ENCODE measurements at regions not wholly inside any gene's neighbourhood (a gene's known extent, or its start where the extent isn't known, plus 50 kb on each side); places are given as distances from the start of the nearest gene placed in this dataset.

DNA sequence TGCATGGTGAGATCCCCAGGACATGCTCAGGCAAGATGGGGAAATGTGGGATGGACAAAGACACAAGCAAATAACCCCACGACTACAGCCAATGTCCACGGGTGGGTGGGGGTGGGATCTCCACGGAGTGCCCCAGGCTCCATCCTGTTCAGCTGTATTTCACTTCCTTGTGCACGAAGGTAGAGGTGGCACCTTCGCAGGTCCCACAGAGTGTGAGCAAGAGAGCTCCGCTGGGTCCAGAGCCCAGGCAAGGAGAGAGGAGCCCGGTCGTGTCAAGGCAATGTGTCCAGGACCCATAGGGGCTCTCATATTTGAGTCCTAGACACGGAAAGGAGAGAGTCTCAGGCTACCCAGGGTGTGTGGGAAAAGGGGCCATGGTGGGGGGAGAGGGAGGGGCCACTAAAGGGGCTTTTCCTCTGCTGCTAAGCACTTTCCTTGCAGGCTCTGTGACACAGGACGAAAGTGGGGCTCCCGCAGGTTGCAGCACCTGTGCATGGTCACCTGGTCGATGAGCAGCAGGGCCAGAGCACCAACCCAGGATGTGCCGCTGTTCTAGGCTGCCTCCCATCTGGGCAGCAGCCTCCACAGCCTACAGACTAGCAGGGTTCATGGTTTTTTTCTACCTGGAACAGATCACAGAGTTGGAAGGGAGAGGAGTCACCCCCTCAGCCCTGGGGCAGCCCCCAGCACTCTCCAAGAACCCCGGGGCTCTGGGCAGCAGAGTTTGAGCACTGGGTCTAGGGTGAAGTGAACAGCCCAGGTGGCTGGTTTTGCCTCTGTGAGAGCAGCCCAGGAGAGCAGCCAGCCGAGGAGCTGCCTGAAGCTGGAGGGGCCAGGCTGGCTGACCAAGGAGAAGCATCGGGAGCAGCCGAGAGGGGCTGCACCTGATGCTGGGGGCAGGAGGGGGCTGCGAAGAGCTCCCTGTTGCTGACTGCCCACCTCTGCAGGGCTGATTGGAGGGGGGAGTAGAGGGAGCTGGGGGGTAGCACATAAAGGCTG lies 100.7 kb upstream of the MVB12B start:
- DNase-seq: no peak

DNA sequence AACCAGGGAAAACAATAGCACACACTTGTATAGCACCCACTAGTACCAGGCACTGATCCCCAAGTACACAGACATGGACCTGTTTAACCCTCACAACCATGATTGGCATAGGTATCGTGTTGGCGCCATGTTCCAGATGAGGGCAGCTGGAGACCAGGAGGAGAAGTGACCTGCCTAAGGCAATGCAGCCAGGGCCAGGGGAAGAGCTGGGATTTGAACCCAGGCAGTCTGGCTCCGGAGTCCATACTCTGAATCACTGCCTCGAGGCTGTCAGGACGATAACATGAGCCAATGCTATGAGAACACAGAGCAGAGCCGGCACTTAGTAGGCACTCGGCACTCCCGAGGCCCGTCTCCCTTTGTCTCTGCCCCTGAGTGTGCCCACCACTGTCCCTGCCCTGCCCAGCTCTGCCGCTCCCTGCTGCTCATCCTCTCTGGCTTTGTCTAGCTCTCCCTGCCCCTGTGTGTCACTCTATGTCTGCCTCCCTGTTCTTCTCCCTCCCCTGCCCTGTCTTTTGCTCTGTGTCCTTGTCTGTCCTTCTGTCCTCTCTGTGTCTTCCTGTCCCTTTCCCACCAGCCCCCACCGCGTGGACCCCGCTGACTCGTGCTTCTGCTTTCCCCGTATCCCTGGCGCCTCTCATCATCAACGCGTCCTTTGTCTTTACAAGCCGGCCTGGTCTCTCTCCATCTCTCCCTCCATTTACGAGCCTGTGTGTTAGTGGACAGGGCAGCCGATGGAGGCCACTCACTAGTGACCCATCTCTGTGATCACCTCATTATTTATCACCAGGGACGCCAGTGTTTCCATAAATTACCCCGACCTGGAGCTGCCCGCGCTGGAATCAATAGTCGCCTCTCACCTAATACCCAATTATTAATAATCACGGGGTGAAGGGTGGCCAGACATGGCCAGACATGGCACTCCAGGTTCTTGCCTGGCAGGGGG lies 99.4 kb upstream of the MVB12B start:
- DNase-seq: no peak

- no peak for DNase-seq
Observed at GRCh38 chr9:126228111-126228780, 98.4 kb upstream of the MVB12B start.

DNA sequence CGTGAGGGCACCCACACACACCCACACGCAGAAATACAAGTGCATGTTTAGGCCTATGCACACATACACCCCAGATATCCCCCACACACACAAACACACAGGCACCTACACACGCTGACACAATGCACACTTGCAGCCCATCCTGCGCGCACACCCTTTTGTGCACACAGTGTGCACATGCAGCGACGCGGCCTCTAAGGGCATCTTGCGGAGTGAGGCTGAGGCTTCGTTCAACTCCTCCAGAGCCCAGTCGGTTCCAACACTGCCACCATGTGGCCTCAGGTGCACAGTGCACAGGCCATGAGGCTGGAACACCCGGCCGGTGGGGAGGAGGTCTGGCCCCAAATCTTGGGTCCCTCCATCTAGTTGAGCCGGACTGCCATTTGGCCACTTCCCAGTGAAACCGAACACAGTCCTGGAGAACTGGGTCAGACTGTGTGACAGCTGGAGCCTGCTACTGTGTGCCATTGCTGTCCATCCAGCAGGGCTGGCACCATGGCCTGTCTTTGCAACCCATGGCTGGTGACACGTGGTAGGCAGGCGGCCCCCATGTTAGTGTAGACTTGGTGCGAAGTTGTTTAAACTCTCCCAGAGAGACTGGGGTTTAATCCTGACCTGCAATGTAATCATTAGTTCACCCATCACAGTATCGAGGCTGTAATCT lies 97.7 kb upstream of the MVB12B start:
- DNase-seq: peak; percentile 65

GRCh38 chr9:126229501-126229900 lies 97.1 kb upstream of the MVB12B start:
- DNase-seq: no peak

DNA sequence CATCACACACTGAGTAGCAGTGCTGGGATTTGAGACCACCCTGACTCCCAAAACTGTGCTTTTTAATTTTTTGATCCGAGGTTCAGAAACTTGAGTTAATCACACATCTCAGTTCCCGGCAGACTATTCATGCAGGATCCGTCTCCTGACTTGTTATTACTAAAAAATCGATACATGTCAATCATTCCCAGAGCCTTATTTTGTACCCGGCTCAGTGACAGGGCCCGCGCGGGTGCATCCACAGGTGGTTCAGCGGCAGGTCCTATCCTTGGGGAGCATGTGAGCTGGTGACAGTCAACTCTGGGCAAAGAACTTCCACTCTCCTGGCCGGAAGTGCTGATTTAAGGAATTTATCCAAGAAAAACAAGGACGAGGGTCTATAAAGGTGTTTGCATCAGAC lies 95.9 kb upstream of the MVB12B start:
- DNase-seq: no peak

DNA sequence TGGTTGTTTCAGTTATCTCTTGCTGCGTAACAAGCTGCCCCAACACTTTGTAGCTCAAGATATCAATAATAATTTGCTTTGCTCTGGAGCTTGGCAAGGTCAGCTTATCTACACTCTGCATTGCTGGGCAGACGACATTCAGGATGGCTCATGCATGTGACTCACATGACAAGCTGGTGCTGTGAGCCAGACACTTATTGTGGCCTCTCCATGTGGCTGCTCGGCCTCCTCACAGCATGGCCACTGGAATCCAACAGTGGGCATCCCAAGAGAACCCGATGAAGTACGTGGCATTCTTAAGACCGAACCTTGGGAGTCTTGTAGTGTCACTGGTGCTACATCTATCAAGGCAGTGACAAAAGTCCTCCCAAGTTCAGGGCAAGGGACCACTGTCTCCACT lies 94.2 kb upstream of the MVB12B start:
- DNase-seq: no peak

DNA sequence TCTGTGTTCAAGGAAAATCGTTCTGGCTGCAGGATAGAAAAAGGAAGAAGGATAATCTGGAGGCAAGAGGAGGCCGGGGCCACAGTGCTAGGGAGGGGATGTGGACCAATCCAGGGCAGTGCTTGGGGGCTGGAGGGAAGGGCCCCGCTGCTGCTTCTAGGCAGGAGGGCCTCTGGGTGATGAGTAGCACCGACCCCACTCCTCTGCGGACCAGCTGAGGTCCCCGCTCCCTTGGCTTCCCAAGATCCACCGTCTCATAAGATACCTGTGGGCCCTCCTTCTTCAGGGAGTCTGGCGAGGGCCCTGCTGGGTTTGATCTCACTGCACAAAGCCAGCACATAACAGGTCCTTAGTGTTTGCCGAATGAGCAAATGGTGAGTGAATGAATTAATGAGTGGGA lies 93.5 kb upstream of the MVB12B start:
- no peak for DNase-seq

GRCh38 chr9:126233913-126234525 lies 92.6 kb upstream of the MVB12B start:
- no peak for DNase-seq

DNA sequence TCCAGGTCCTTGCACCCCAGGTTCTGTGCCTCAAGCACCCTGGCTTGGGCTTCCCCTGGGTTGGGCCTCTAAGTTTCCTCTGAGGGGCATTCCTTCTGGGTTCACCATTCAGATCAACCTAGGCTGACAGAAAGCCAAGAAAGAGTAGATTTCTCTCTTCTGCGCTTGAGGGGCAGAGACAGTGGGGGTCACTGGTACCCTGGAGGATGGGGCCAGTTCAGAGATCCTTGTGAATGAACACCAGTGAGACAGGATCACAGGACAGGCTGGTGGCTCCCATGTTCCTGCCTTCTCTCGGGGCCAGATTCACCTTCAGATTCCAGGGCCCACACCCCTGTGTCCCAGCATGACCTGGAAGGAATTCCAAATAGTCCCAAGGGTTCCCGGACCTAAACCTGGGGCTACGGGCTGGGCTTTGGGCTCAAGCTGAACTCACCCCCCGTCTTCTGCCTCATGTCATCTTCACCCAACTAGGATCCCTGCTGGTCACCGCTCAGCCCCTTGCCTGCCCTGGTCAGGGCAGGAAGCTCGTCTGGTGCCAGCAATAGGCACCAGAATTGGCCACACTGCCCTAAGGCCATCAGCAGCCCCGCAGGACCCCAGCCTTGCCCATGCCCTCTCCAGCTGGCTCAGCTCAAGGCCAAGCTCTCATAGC lies 91.8 kb upstream of the MVB12B start:
- no peak for DNase-seq

DNA sequence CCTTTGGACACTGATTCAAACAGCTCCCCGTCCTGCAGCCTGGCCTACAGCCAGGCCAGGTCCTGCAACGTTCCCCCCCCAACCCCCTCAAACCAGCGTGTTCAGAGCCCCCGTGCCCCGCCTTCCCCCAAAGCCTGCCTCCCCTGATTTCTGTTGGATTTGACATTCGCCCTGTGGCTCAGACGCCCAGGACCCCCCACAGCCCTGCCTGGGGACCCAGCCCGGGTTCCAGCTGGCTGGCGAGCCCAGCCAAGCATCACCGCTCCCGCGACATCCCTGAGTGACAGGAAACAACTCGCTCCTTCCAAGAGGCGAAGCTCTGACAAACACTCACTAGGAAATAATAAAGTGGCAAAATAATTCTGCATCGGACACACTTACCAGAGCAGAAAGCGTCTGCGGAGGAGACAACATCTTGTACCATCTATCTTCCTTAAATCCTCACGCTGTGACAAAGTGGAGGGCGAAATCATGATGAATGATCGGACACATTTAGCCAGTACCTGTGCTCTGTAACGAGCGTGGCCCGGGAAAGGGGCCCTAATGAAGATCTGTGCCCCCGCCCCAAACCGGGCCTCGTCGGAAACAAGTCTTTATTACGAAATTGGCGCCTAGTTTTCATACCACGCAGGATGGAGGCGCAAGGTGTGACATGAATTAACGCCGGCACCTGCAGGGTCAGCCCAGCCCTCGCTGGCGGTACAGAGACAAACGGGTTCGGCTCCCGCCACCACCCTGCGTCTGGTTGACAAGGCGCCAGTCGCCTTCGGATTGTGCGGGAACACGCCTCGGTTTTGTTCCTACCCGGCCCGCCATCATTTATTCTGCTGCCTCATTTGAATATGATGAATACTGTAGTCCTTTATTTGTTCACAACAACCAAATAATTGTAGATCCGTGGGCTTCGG lies 91.0 kb upstream of the MVB12B start:
- DNase-seq: no peak

DNA sequence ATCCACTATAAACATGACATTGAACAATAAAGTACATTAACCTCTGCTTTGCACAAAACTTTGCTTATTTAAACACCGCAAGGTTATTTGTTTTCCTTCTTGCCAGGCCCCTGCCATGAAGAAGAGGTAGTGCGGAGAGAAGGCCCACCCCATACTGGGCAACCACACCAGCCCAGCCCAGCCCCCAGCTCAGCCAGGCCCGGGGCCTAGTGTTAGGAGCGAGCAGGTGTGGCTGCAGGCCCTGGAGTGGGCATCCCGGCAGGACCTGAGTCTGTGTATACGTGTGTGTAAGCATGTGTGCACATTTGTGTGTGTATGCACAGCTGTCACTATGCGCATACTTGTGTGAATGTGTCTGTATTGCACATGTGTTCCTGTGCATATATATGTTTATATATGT lies 90.4 kb upstream of the MVB12B start:
- DNase-seq: no peak

GRCh38 chr9:126238415-126238814 lies 88.2 kb upstream of the MVB12B start:
- DNase-seq: no peak

DNA sequence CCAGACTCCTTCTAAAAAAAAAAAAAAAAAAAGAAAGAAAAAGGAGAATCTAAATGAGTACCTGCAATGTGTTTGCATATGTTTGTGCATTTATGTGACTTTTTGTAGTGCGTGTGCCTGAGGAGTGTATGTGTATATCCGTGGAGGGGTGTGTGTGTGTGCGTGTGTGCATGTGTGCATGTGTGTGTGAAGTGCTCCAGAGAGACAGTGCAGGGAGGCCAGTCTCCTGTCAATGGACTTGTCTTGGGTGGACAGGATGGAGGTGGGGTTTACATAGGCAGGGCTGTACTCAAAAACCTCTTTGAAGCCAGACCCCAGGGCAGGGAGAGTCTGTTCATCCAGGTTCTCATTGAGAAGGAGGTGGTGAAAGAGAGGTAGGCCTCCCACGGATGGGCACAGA lies 87.1 kb upstream of the MVB12B start:
- DNase-seq: no peak

GRCh38 chr9:126240835-126241234 lies 85.8 kb upstream of the MVB12B start:
- no peak for DNase-seq

- DNase-seq: no peak
Observed at GRCh38 chr9:126248680-126249079, 77.9 kb upstream of the MVB12B start.

DNA sequence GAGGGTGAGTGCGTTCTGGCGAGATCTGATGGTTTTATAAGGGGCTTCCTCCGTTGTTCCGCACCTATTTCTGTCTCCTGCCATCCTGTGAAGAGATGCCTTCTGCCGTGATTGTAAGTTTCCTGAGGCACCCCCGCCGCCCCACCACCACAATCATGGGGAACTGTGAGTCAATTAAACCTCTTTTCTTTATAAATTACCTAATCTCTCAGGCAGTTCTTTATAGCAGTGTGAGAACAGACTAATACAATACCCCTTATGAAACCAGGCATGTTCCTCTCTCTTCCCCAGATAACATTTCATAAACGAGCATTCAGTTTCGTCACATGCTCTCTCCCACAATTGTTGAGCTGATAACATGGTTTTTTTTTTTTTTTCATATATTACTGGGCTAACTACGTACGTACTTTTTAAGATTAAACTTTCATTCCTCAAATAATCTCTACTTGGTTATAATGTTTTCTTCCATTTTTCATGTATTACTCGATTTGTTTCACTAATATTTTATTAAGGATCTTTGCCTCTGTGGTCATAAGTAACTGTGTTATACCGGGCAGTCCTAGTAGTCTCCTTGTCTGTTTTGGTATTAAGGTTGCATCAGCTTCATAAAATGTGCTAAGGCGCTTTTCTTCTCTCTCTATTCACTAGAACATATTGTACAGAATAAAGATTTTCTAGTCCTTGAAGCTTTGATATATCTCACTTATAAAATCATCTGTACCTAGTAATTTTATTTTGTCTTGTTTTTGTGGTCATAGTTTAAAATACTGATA lies 64.9 kb upstream of the MVB12B start:
- no peak for DNase-seq

GRCh38 chr9:126262738-126263137 lies 63.9 kb upstream of the MVB12B start:
- DNase-seq: no peak

GRCh38 chr9:126270556-126270955 lies 56.1 kb upstream of the MVB12B start:
- DNase-seq: no peak

All from activated CD8-positive, alpha-beta memory T cell treated with anti-CD3 and anti-CD28 coated beads, Interleukin-2, amount 50 U/mL, for 4 hours (primary cell).